GM23248 (cell line): ENCODE measurements at regions not wholly inside any gene's neighbourhood (a gene's known extent, or its start where the extent isn't known, plus 50 kb on each side); places are given as distances from the start of the nearest gene placed in this dataset.
A peak's percentile ranks its signal among the peaks of the same experiment; 100 is the strongest.

ENCODE experiments used
- DNase-seq: peaks from one replicate; pipeline ENCODE4 v3.0.0-alpha.2; 2015
- H2AFZ ChIP-seq: fragments of 200-600 bp; sonication (generic); 2 replicates; pipeline ENCODE4 v1.6.1; 2016; ENCODE audit warnings: antibody characterized with exemption
- H3F3A ChIP-seq: fragments of 200-600 bp; sonication (generic); 2 replicates; pipeline ENCODE4 v1.6.1; 2016; ENCODE audit warnings: mild to moderate bottlenecking, antibody characterized with exemption, mixed run types; ENCODE audit not compliant: insufficient read depth
- H3K27ac ChIP-seq: fragments of 200-600 bp; sonication (generic); 2 replicates; pipeline ENCODE4 v1.5.1; 2016; ENCODE audit warnings: mild to moderate bottlenecking
- H3K27me3 ChIP-seq: fragments of 200-600 bp; sonication (generic); replicated peaks from 2 replicates; pipeline ENCODE4 v1.6.1; 2016; ENCODE audit warnings: mild to moderate bottlenecking; ENCODE audit not compliant: insufficient read depth
- H3K36me3 ChIP-seq: fragments of 200-600 bp; sonication (generic); 2 replicates; pipeline ENCODE4 v1.6.1; 2016; ENCODE audit warnings: low read depth, mild to moderate bottlenecking
- H3K4me1 ChIP-seq: fragments of 200-600 bp; sonication (generic); 2 replicates; pipeline ENCODE4 v1.6.1; 2016; ENCODE audit warnings: mild to moderate bottlenecking; ENCODE audit not compliant: insufficient read depth
- H3K4me2 ChIP-seq: fragments of 200-600 bp; sonication (generic); one replicate; pipeline ENCODE4 v1.6.1; 2016; ENCODE audit warnings: mild to moderate bottlenecking; ENCODE audit not compliant: unreplicated experiment
- H3K4me3 ChIP-seq: fragments of 200-600 bp; sonication (generic); 2 replicates; pipeline ENCODE4 v1.5.1; 2016; ENCODE audit warnings: mild to moderate bottlenecking
- H3K79me2 ChIP-seq: fragments of 200-600 bp; sonication (generic); 2 replicates; pipeline ENCODE4 v1.6.1; 2016; ENCODE audit warnings: mild to moderate bottlenecking; ENCODE audit not compliant: insufficient read depth
- H3K9ac ChIP-seq: fragments of 200-600 bp; sonication (generic); 2 replicates; pipeline ENCODE4 v1.6.1; 2016; ENCODE audit warnings: mild to moderate bottlenecking
- H3K9me2 ChIP-seq: fragments of 200-600 bp; sonication (generic); 2 replicates; pipeline ENCODE4 v1.6.1; 2016; ENCODE audit warnings: mixed run types, mild to moderate bottlenecking, moderate library complexity; ENCODE audit not compliant: insufficient read depth
- H3K9me3 ChIP-seq: fragments of 200-600 bp; sonication (generic); one replicate; pipeline ENCODE4 v1.6.1; 2017; ENCODE audit warnings: low read depth
- H4K20me1 ChIP-seq: fragments of 200-600 bp; sonication (generic); 2 replicates; pipeline ENCODE4 v1.6.0; 2016; ENCODE audit not compliant: insufficient read depth
- EZH2 ChIP-seq: fragments of 200-600 bp; sonication (generic); IDR thresholded peaks from 2 replicates; pipeline ENCODE4 v1.6.1; 2018; ENCODE audit warnings: antibody characterized with exemption, mild to moderate bottlenecking; ENCODE audit not compliant: insufficient read depth, poor library complexity, severe bottlenecking
- EZH2phosphoT487 ChIP-seq: fragments of 200-600 bp; sonication (generic); IDR thresholded peaks from 2 replicates; pipeline ENCODE4 v1.6.1; 2018; ENCODE audit warnings: antibody characterized with exemption, moderate library complexity, mild to moderate bottlenecking, low read depth; ENCODE audit not compliant: insufficient read depth
- WGBS, 2 experiments: methylation state at CpG; one replicate each; pipeline ENCODE4 v1.1.6; 2015 to 2017; ENCODE audit warnings: low lambda C conversion rate in 2 of 2, low coverage in 1 of 2; ENCODE audit errors: missing lambda C conversion rate in 2 of 2; 5-methylcytosine and 5-hydroxymethylcytosine counted together
- in situ Hi-C: fragments of 300-500 bp; cut with MboI; formaldehyde crosslinking; loops from 2 replicates; pipeline ENCODE4 v1.15.0; 2020

- Histone ChIP-seq H3K9ac (no peak overlapping the region), H3K4me3 (no peak overlapping the region), H2AFZ (0 out of 2 replicates have a peak overlapping the region, but pooled peaks have one; percentile 60), H4K20me1 (no peaks in the 10 kb centered on the region), H3K4me2 (peak overlapping the region; percentile 84), H3K36me3 (no peaks in the 10 kb centered on the region), H3K4me1 (peaks cover 51% of the 10 kb centered on the region), H3K27ac (no peak overlapping the region), H3K79me2 (no peaks in the 10 kb centered on the region), H3F3A (peaks cover 50% of the 10 kb centered on the region), H3K9me2 (no peaks in the 10 kb centered on the region), H3K27me3 (no peaks in the 10 kb centered on the region), H3K9me3 (no peaks in the 10 kb centered on the region)
- no peak for DNase-seq
- 72 to 89% methylated on average over 5 to 6 of the region's 6 CpGs for WGBS, 2 experiments
- TF ChIP-seq EZH2 (no peak), EZH2phosphoT487 (no peak)
- in situ Hi-C loops = no loop called here
Measured at GRCh38 chr1:244350027-244350426, 101.7 kb downstream of the ADSS2 start.

GRCh38 chr1:244352156-244352830 is 99.4 kb downstream of the ADSS2 start:
- Histone ChIP-seq H2AFZ (no peak overlapping the region), H3K36me3 (no peaks in the 10 kb centered on the region), H3K4me3 (no peak overlapping the region), H4K20me1 (no peaks in the 10 kb centered on the region), H3K9me2 (no peaks in the 10 kb centered on the region), H3K27ac (no peak overlapping the region), H3K9ac (no peak overlapping the region), H3K9me3 (no peaks in the 10 kb centered on the region), H3K79me2 (no peaks in the 10 kb centered on the region), H3F3A (peaks cover 48% of the 10 kb centered on the region), H3K27me3 (no peaks in the 10 kb centered on the region), H3K4me2 (no peak overlapping the region), H3K4me1 (peaks cover 49% of the 10 kb centered on the region)
- TF ChIP-seq EZH2 (no peak), EZH2phosphoT487 (no peak)
- no peak for DNase-seq
- in situ Hi-C loops = no loop called here
- 93 to 98% methylated on average over 7 of the region's 7 CpGs for WGBS, 2 experiments

- no peak for TF ChIP-seq EZH2phosphoT487
- no peaks in the 10 kb centered on the region for H4K20me1 ChIP-seq
- peak overlapping the region; percentile 67 for H3K4me2 ChIP-seq
- H3F3A ChIP-seq = peaks cover 37% of the 10 kb centered on the region
- 8 to 12% methylated on average over 7 of the region's 7 CpGs for WGBS, 2 experiments
- DNase-seq = peak; percentile 100
- H3K4me3 ChIP-seq = 0 out of 2 replicates have a peak overlapping the region, but pooled peaks have one; percentile 8
- no peaks in the 10 kb centered on the region for H3K27me3 ChIP-seq
- H3K4me1 ChIP-seq = peaks cover 36% of the 10 kb centered on the region
- H3K36me3 ChIP-seq = no peaks in the 10 kb centered on the region
- H3K9ac ChIP-seq = peak overlapping the region; percentile 71
- in situ Hi-C loops = no loop called here
- peak overlapping the region; percentile 87 for H3K27ac ChIP-seq
- peak overlapping the region; percentile 84 for H2AFZ ChIP-seq
- no peaks in the 10 kb centered on the region for H3K79me2 ChIP-seq
- no peaks in the 10 kb centered on the region for H3K9me2 ChIP-seq
- H3K9me3 ChIP-seq = no peaks in the 10 kb centered on the region
Measured at GRCh38 chr1:244353551-244354091, 98.1 kb downstream of the ADSS2 start.

- 80 to 85% methylated on average over 5 of the region's 5 CpGs for WGBS, 2 experiments
- peak overlapping the region; percentile 87; the same call in 1 of the 2 replicates for H3K27ac ChIP-seq
Measured at GRCh38 chr1:244354810-244355278, 96.9 kb downstream of the ADSS2 start.

More at GRCh38 chr1:244354810-244355278, 96.9 kb downstream of the ADSS2 start:
- Histone ChIP-seq H4K20me1 (no peaks in the 10 kb centered on the region), H2AFZ (0 out of 2 replicates have a peak overlapping the region, but pooled peaks have one; percentile 18), H3K4me3 (no peak overlapping the region), H3K9me2 (no peaks in the 10 kb centered on the region), H3K9ac (no peak overlapping the region), H3K79me2 (no peaks in the 10 kb centered on the region), H3K27me3 (no peaks in the 10 kb centered on the region), H3F3A (peaks cover 24% of the 10 kb centered on the region), H3K4me1 (peaks cover 24% of the 10 kb centered on the region), H3K9me3 (no peaks in the 10 kb centered on the region), H3K36me3 (no peaks in the 10 kb centered on the region), H3K4me2 (no peak overlapping the region)
- in situ Hi-C loops = no loop called here
- DNase-seq = peak; percentile 8
- TF ChIP-seq EZH2 (no peak), EZH2phosphoT487 (no peak)
